RPMI8226 (cell line): ENCODE measurements at regions not wholly inside any gene's neighbourhood (a gene's known extent, or its start where the extent isn't known, plus 50 kb on each side); places are given as distances from the start of the nearest gene placed in this dataset.

Experiments
- DNase-seq: peaks from one replicate; pipeline ENCODE4 v3.0.0-alpha.2; 2015

DNA sequence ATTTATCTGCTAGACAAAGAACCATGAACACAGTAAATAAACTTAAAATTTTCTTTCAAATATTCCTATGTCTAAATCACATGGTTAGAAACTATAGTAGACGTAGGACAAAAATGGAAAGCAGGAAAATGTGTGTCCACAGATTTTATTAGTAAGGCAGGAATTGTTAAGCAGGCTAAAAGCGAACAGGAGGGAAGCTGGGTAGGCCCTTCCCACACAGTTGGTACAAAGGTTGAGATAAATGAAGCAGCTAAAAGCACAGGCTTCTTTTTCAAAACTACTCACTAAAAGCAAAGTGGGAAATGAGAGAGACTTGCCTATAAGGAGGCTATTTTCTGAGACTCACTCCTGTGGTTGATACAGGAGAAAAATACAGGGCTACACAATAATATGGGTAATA lies 108.1 kb upstream of the PABPC4L start:
- DNase-seq = no peak

DNA sequence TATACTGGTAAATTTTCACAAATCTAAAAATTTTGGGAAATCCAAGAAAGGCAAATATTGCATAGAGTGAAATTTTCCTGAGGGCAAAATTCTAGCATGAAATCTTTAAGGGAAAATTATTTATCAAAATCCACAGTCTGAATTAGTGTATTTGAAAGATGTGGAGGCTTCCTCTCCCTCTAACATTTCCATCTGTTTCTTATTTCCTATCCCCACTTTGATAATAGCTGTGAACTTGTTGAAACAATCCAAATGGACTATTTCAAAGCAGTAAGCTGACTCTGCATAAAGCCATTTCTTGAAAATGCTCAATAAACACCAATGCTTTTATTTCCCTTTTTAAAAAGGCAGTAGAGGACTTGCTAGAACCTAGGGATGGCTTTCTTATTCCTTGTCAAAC lies 107.3 kb upstream of the PABPC4L start:
- DNase-seq = no peak

DNA sequence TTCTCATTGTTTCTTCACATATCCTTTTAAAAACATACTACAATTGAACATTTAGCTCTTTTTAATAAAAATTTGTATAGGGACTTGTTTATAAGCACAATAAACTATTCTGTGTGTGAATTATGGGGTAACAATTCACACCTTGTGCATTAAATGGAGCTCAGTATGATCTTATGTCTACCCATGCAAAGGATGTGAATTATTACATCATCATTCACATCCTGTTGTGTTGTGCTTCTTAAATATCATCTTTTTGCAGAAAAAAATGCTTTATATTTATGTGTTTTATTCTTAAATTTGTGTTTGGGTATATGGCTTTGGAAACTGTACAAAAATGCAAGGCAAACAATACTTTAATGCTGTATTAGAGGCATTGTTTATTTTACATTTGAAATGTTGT lies 96.7 kb upstream of the PABPC4L start:
- no peak for DNase-seq

GRCh38 chr4:134297765-134298164 lies 96.2 kb upstream of the PABPC4L start:
- DNase-seq = no peak

- DNase-seq = no peak
These were observed 81.1 kb upstream of the PABPC4L start for GRCh38 chr4:134282680-134283079.

DNA sequence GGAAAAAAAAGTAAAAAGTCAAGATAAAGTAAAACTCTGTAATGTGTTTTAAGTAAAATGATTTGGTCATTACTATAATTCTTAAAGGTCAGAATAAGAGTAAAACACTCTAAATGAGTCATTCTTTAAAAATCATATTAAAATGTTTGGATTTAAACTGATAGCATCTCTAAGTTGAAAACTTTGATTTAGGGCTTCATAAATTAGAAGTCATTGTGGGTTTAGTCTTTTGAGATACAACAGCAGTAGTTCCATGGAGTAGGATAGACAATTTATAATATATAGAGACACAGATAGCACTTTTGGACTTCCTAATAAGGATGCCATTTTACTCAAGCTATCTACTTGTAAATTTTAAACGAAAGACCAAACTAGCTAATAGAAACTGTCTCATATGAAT lies 77.1 kb upstream of the PABPC4L start:
- no peak for DNase-seq

DNA sequence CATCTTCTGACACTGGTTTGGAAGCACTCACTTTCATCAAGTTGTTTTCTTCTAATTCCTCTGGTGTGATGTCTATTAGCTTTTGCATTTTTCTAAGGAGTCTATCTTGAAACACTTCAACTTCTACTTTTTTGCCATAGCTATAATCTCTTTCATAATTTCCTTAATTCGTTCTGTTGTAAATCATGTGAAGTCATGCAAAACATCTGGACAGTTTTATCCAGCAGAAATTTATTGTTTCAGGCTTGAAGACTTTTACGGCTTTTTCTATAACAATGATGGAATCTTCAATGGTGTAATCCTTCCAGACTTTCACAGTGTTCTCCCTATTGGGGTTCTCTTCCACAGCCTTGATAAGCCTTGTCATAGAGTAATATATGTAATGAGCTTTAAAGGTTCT lies 74.9 kb upstream of the PABPC4L start:
- no peak for DNase-seq

- DNase-seq = no peak
These were observed 58.5 kb upstream of the PABPC4L start for GRCh38 chr4:134260126-134260525.
